GM12878 (cell line): ENCODE measurements at regions not wholly inside any gene's neighbourhood (a gene's known extent, or its start where the extent isn't known, plus 50 kb on each side); places are given as distances from the start of the nearest gene placed in this dataset.

Experiments used
- CREB1 ChIP-seq: IDR thresholded peaks from 2 replicates; pipeline ENCODE4 v1.6.1; 2012; ENCODE audit warnings: low read depth, mild to moderate bottlenecking, inconsistent platforms
- EZH2 ChIP-seq: IDR thresholded peaks from 2 replicates; pipeline ENCODE4 v1.6.1; 2012; ENCODE audit warnings: low read depth, mild to moderate bottlenecking, control low read depth, inconsistent platforms, low read length, borderline replicate concordance; ENCODE audit not compliant: control insufficient read depth
- FOS ChIP-seq: IDR thresholded peaks from 3 replicates; pipeline ENCODE4 v1.6.1; 2011; ENCODE audit warnings: borderline replicate concordance; ENCODE audit not compliant: insufficient read length; ENCODE audit errors: extremely low read depth
- NFIC ChIP-seq: IDR thresholded peaks from 2 replicates; pipeline ENCODE4 v1.6.1; 2012; ENCODE audit warnings: low read depth, mild to moderate bottlenecking, inconsistent platforms, low read length, moderate library complexity
- POLR2A ChIP-seq: IDR thresholded peaks from 2 replicates; pipeline ENCODE4 v1.6.1; 2011; ENCODE audit warnings: low read depth, mild to moderate bottlenecking, low read length
- POLR2AphosphoS5 ChIP-seq: IDR thresholded peaks from 2 replicates; pipeline ENCODE4 v1.6.1; 2011; ENCODE audit warnings: mild to moderate bottlenecking, low read length, inconsistent platforms
- POU2F2 ChIP-seq: IDR thresholded peaks from 3 replicates; pipeline ENCODE4 v1.6.1; 2011; ENCODE audit warnings: low read depth, mild to moderate bottlenecking, low read length, borderline replicate concordance
- RFX5 ChIP-seq: IDR thresholded peaks from 2 replicates; pipeline ENCODE4 v1.6.1; 2011; ENCODE audit warnings: low read depth, low read length, improper control_type of control experiment
- TF ChIP-seq, protein P1 (sequence below): fragments of 450-650 bp; IDR thresholded peaks from 2 replicates; pipeline ENCODE4 v1.6.1; 2018; ENCODE audit warnings: mild to moderate bottlenecking, low read depth, moderate library complexity; ENCODE audit not compliant: partially characterized antibody

DNA sequence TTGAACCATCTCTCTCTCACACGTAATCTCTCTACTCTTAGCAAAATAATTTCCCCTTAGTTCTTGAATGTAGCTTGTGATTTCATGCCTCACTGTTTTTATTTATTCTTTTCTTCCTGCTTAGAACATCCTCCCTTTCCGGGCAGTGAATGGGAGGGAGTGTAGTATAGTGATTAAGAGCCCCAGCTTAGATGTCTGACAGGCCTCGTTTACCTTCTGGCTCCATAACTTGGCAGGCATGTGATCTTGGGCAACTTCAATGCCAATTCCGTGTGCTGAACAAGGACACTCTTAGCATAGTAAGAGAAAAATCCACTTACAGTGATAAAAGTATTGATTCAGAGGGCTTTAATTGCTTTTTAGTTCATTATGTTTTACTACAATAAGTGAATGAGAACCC is 96.3 kb upstream of the TNPO1 start:
- TF ChIP-seq POLR2A: no peak
- TF ChIP-seq POU2F2: no peak
- TF ChIP-seq RFX5: no peak
- no peak for TF ChIP-seq FOS
- no peak for TF ChIP-seq CREB1
- TF ChIP-seq EZH2: no peak
- TF ChIP-seq, protein P1, sequence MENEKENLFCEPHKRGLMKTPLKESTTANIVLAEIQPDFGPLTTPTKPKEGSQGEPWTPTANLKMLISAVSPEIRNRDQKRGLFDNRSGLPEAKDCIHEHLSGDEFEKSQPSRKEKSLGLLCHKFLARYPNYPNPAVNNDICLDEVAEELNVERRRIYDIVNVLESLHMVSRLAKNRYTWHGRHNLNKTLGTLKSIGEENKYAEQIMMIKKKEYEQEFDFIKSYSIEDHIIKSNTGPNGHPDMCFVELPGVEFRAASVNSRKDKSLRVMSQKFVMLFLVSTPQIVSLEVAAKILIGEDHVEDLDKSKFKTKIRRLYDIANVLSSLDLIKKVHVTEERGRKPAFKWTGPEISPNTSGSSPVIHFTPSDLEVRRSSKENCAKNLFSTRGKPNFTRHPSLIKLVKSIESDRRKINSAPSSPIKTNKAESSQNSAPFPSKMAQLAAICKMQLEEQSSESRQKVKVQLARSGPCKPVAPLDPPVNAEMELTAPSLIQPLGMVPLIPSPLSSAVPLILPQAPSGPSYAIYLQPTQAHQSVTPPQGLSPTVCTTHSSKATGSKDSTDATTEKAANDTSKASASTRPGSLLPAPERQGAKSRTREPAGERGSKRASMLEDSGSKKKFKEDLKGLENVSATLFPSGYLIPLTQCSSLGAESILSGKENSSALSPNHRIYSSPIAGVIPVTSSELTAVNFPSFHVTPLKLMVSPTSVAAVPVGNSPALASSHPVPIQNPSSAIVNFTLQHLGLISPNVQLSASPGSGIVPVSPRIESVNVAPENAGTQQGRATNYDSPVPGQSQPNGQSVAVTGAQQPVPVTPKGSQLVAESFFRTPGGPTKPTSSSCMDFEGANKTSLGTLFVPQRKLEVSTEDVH: no peak
- no peak for TF ChIP-seq NFIC
- TF ChIP-seq POLR2AphosphoS5: no peak
